GM19328 (cell line): ENCODE measurements at regions not wholly inside any gene's neighbourhood (a gene's known extent, or its start where the extent isn't known, plus 50 kb on each side); places are given as distances from the start of the nearest gene placed in this dataset.

Experiments used
- ATAC-seq: cut with Tn5 transposase; IDR thresholded peaks from one replicate; pipeline ENCODE4 v1.9.1; 2021; ENCODE audit warnings: mild to moderate bottlenecking, moderate library complexity; ENCODE audit not compliant: unreplicated experiment

DNA sequence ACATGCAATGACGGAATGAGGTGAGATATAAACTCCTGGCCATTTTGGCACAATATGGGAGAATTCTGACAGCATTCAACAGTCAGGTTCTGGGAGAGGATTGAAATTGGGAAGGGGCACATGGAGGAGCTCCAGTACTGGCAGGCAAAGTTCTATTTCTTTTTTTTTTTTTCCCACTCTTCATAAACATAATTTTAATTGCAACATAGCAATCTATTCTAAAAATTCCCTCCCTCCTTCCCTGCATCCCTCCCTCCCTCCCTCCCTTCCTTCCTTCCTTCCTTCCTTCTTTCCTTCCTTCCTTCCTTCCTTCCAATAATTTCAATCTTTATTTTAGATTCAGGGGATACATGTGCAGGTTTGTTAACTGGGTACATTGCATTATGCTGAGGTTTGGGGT lies 93.2 kb downstream of the PTCSC3 start:
- ATAC-seq = no peak

DNA sequence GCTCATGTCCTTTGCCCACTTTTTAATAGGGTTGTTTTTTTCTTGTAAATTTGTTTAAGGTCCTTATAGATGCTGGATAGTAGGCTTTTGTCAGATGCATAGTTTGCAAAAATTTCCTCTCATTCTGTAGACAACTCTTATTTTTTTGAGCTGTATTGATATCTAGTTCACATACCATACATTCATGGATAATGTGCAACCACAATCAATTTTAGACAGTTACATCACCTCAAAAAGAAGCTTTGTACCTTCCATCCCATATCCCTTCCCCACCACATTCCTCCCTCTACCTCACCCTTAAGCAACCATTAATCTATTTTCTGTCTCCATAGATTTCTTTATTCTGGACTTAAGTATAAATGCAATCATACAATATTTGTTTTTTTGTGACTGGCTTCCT lies 98.4 kb downstream of the PTCSC3 start:
- ATAC-seq = no peak

DNA sequence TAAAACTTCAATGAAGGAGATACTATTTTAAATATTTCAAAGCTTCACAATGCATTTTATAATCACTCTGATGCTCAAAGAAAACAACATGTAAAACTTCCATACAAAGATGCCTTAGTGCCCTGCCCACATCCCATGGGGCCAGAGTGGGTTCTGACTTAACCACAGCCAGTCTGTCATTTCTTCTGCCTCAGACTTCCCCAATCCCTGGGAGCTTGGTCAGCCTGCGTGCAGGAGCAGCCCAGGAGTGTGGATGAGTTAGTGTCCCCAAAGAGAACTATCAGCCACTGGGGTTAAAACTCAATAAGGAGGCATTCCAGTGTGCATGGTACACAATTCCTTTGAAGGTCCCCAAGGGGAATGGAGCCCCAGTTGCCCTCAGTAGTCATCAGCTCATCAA lies 100.3 kb downstream of the PTCSC3 start:
- no peak for ATAC-seq

DNA sequence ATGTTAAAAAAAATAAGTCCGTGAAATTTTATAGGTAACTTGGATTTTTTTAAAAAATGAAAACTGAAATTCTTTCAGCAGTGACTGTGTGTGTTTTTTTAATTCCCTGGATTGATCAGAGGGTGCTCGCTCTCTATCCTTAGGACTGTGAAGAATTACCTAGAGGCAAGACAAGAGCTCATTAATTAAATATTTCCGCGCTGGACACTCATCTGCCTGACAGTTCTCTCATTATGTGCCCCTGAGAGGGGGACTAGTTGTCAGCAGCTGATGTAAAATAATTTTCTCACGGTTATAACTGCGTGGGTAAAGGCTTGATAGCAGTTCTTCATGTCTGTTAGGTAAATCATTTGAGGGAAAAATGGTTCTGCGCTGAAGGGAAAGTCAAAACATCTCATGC lies 101.3 kb downstream of the PTCSC3 start:
- no peak for ATAC-seq

DNA sequence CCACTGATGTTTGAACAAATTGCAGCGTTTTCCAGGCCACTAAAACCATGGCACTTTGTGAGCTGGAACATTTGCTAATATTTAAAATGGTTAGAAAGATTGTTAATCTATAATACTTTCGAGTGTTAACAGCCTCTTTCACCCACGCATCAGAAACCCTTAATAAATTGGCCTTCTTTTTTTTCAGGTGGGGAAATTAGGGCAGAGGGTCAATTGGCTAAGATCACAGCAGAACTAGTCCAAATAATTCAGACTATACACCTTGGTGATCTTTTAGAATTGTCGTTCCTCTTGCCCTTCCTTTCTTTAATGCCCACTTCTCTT lies 105.8 kb downstream of the PTCSC3 start:
- no peak for ATAC-seq

DNA sequence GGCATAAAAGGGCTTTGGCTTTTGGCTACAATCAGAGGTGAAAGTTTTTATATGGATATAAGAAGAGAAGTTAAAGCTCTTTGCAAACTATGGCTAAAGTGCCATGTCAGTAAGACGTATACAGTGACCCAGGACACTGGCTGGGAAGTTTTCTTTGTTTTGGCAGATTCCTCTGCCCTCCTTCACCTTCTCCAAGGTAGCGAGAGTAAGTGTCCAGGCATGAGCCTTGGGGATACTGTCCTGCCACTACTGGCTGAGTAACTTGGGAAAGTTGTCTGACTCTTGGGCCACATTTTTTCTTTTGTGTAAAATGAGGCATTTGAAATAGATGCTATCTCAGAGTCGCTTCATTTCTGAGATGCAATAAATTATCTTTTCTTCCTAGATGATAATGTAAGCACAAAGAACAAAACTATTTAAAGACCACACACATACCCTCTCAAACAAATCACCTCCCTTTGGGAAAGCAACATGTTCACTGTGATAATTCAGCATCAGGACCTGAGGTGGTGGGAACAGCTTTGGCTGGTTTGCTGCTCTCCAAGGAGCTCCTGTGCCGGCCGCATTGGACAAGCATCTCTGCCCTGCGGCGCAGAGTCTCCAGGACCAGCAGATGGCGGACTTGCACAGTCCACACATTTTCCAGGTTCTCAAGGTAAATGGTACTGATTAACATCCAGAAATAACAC lies 106.3 kb downstream of the PTCSC3 start:
- ATAC-seq = peak; percentile 56

DNA sequence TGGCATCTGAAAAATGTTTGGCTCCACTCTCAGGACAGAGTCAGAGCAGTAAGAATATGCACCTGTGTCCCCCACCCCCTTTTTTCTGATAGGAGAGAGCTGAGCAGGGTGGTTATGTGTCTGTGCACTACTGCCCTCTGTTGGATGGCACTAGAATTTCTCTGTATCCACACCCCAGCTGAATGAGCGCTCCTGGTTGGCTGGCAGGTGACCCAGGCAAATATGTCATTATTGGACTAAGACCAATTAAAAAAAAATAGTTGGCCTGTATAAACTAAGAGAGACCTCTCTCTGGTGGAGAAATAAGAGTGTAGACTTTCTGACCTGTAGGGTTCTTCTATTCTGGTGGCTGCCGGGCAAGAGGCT lies 107.0 kb downstream of the PTCSC3 start:
- ATAC-seq = no peak

DNA sequence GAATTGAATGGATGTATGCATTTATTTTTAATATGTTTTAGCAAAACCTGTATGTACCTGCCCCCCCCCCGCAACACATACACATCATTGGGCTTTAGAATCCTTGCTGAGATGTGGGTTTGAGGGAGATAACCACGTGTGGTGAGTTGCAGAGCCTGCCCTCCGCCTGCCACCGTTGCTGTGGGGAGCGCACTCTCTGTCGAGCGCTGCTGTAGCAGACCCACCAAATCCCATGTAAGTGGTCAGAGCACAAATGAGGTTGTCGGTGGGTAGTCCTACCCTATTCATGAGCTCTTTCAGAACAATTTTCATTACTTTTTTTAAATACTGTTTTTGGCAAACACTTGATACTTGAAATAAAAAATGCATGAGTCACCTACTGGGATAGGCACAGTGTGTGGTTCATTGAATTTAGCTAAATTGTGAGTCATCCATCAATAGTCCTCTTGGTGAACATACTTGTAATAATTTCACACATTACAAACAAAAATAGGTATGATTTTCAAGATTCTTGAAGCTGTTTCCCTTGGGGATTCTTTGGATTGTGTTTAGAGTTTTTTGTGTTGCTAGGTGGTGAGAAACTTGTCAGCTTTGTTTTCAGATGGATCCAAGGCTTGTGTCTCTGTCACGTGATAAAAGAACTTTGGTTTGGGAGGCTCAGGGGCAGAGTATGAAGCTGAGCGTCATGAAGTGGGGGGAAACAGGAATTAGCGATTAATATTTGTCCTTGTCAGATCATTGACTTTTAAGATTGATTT lies 107.6 kb downstream of the PTCSC3 start:
- no peak for ATAC-seq

DNA sequence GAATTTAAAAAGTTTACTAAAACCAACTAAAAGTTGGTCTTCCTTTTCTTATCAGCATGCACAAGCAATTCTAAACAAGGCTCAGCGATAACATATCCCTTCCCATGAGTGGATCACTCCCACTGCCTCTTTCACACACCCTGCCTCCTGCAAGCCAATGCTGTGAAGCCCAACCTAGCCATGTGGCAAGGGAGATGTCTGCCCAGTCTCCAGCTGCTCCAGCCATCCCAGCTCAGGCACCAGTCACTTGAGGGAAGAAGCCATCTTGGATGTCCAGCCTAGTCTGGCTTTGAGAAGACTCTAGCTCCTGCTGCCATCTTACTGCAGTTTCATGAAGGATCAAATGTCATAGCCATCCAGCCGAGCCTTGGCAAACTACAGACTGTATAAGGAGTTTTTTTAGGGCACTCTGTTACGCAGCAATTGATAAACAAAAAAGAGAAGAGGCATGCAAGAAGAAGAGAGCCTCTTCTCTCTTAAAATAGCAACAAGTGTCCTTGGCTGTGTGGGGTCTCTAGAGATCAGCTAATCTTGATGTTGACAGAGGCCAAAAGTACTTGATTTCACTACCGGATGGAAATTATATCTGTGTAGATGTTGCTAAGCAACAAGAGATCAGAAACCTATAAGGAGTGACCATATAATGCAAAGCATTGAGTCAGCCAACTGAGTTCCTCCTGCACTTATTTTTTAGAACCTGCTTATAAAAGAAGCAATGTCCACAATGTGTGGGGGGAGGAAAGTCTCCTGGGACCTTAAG lies 108.9 kb downstream of the PTCSC3 start:
- ATAC-seq = no peak

DNA sequence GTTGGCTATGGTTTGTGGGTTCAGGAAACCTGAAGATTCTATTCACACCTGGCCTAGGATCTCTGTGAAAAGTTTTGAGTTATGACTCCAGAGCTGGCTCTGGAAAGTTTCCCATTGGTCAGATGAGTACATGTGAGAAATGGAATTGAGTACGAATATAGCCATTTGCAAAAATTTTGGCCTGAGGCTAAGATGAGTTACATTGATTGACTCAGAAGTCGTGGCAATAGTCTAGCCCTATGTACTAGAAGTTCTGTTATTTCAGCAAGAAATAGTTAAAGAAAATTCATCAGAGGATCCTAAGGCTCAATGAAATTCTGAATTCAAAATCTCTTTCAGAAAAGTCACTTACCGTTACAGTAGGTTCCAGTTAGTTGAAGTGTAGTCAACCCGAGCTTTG lies 109.9 kb downstream of the PTCSC3 start:
- no peak for ATAC-seq

DNA sequence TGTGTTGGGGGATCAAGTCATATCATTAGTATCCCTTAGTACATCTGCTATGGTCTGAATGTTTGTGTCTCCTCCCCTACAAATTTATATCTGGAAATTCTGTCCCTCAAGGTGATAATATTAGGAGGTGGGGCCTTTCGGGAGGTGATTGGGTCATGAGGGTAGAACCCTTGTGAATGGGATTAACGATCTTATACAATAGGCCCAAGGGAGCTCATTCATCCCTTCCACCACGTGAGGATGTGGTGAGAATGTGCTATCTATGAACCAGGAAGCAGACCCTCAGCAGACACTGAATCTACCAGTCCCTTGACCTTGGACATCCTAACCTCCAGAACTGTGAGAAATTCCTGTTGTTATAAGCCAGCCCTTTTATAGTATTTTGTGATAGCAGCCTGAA lies 110.7 kb downstream of the PTCSC3 start:
- no peak for ATAC-seq

DNA sequence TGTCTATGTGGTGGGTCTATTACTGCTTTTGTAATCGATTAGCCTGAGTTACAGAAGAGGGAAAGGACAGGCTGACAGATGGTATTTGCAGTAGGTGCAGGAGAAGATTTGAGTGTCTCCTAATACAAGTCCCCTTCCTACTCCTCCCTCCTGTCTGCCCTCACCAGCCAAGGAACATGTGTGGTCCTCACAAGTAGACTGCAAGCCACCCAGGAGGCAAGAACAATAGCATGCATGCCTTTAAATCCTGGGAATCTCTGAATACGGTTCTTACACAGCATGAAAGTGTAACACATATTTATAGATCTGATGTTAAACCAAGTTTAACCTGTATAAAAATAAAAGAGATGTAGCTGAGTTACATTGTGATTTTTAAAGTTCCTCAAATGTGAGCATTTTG lies 117.0 kb downstream of the PTCSC3 start:
- no peak for ATAC-seq

DNA sequence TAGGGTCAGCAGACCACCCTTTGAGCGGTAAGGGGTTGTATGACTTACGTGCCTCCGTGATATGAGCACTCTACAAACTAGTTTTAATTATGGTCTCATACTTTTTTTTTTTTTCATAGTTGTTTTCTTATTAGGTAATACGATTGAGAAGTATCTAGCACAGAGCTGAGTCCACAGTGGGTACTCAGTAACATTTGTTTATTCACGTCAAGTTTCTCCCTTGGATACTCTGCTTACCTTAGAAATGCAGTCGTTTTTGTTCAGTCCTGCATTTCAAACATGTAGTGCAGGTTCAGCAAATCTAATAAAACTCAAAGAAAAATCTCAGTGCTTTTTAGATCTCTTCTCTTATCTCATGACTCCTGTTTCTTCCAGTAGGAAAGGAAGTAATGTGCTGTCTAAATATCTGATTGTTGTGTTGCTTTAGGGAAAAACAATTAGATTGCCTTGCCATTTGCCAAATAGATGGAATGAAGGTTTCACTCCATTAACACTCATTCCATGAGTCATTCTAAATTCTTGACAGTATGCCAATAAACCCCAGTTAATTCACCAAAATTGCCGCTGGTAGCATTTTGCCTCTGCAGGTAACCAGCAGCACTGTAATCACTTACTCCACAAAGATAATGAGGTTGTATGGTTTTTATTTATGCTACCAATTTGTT lies 118.9 kb downstream of the PTCSC3 start:
- ATAC-seq = no peak

DNA sequence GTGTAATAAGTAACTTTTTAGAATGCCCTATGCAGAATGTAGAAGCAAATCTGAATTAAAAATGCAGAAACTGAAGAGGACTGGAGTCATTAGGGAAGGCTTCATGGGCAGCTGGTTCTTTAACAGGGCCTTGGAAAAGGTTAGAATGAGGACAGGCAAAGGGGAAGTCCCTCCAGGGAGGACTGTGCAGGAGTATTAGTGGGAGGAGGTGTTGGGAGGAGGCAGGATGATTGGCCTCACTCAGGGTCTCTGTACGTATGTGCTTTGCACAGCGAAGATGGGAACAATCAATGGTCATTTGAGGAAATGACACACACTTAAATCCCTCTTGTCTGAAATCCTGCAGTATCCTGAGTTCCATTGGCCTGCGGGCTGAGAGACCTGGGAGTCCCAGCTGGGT lies 119.7 kb downstream of the PTCSC3 start:
- ATAC-seq = no peak

DNA sequence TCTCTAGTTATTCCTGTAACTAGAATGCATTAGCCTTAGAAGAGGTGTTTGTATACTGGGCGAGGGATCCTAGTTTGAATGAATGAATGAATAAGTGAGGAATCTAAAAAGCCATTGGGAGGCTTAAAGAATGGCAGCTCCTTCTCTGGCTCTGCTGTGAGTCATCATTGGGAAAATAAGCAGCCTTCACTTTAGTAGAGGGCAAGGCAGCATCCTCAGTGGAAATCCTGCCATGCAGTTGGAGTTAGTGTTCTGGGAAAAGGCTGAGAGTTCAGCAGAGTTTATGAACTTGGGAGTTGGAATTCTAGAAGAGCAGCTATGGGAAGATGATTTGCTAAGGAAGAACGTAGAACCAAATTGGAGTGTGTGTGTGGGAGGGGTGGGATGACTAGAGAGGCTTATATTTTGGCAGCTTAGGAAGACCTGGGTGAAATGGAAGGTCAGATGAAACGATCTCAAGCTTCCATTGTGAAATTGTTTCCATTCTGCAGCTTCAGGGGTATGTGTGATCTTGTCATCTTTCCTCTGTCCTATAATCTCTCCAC lies 120.8 kb downstream of the PTCSC3 start:
- ATAC-seq = no peak

DNA sequence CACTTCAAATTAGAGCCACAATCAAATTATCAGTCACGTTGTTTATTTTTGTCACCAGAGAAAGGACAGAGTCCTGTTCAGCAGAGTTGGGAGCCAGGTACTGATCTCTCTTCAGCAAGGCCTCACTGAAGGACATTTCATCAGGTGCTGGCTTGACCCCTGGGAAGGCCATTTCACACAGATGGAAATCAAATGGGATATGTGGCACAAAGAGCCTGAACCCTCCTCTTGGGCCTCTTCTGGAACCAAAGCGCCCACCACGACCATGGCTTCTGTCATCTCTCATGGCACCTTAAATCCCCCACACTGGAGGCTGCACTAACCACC lies 121.5 kb downstream of the PTCSC3 start:
- no peak for ATAC-seq

DNA sequence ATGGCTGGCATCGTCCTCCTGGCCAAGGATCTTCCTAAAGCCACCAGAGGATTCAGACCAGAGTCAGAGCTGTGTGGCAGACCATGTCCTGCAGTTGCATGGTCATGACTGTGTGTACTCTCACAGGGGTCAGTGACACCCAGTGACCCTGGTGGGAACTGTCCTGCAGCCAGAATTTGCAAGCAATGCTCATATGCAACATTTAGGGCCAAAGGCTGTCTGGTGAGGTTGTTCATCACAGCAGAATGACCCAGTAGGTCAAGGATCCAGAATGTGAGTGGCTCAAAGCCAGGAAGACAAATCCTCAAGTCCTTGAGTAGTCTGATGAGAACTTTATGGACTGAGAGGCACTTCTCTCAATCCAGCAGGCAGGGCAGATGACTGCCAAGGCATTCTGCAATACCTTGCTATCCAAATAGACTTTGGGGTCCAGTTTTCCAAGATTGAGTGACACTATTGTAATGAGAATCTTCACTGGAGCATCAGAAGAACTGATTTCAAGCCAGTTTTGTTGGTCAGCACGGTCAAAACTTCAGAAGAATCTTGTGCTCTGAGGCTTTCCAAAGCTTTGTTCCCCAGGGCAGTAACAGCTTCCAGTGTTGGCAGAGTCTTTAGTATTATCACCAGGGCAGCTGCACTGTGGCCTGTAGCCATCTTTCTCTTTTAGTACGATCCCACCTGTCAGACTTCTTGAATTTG lies 122.0 kb downstream of the PTCSC3 start:
- ATAC-seq = no peak

DNA sequence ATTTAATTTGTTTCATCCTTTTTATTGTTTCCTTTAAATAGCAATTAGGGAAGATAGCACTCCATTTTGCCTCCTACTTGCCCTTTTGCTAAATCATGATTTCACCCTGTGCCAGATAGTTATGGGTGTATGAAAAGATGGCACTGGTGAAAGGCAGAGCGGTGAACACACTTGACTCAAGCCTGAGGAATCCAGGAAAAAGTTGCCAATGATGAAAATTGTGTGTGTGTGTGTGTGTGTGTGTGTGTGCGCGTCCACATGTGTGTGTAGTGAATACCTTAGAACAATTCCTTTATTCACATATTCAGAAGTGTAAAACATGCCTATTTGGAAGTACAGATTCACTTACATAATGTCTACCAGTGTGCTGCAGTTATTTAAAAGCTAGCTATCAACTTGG lies 123.8 kb downstream of the PTCSC3 start:
- no peak for ATAC-seq

DNA sequence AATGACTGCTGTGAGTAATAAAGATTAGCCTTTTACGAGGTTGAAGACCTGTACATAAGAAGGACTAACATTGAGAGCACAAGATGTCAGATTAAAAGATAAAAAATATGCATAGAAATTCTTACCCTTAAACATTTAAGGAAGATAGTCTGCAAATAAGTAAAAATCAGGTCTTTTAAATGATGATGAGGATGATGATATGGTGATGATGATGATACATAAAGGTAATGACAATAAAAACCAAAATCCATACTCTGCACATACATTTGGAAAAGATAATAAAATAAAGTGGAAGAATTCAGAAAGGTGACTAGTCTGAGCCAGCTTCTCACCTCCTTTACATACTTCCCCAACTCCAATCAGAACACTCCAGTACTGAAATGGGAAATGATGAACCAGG lies 124.5 kb downstream of the PTCSC3 start:
- no peak for ATAC-seq

DNA sequence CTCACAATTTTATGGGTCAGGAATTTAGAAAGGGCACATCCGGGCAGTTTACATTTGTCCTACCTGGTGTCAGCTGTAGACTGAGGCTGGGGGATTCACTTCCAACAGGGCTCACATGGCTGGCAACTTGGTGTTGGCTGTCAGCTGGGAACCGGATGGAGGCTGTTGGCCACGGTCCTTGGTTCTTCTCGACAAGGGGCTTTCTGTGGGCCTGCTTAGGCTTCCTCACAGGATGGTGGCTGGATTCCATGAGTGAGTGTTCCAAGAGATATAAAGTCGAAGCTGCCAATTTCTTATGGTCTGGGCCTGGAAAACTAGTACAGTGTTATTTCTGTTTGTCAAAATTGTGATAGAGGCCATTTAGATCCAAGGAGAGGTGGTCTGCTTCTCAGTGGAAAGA lies 127.9 kb downstream of the PTCSC3 start:
- ATAC-seq = no peak

DNA sequence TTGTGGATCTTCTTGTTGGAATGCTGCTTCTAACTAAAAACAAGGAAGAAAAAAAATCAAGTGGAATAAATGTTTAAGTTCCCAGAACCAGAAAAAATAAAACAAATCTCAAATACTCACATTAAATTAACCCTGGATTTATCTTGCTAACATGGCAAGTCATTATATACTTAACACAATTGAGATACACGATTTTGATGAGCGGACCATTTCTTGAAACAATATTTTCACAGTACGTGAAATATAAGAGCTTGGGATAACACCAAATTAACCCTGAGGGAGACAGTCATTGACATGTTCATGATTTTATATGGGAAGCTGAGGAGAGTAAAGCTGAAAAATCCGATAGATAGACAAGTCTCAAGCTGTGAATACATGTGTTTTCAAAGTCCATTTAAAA lies 128.6 kb downstream of the PTCSC3 start:
- ATAC-seq = no peak
